Brain microvascular endothelial cell (primary cell): ENCODE measurements at regions not wholly inside any gene's neighbourhood (a gene's known extent, or its start where the extent isn't known, plus 50 kb on each side); places are given as distances from the start of the nearest gene placed in this dataset.

ENCODE experiments used
- DNase-seq: peaks from one replicate; pipeline ENCODE4 v3.0.0-alpha.2; 2020
- H3K27ac ChIP-seq: fragments of 250-450 bp; sonication (Bioruptor Pico); 2 replicates; pipeline ENCODE4 v1.5.1; 2020; ENCODE audit warnings: mild to moderate bottlenecking, moderate library complexity
- H3K27me3 ChIP-seq: fragments of 250-450 bp; sonication (Bioruptor Pico); replicated peaks from 2 replicates; pipeline ENCODE4 v1.5.1; 2020; ENCODE audit warnings: mild to moderate bottlenecking
- H3K36me3 ChIP-seq: fragments of 250-450 bp; sonication (Bioruptor Pico); replicated peaks from 2 replicates; pipeline ENCODE4 v1.5.1; 2020; ENCODE audit warnings: mild to moderate bottlenecking
- H3K4me3 ChIP-seq: 2 replicates; pipeline ENCODE4 v1.5.1; 2011; ENCODE audit warnings: low read depth, mild to moderate bottlenecking, control low read depth, low read length, moderate library complexity
- CTCF ChIP-seq: IDR thresholded peaks from 2 replicates; pipeline ENCODE4 v1.5.1; 2011; ENCODE audit warnings: low read depth, mild to moderate bottlenecking, moderate library complexity, low read length, control low read depth, inconsistent platforms; ENCODE audit errors: missing control alignments
- in situ Hi-C: cut with HindIII; loops from 2 replicates; pipeline ENCODE4 v1.10.0; 2017; ENCODE audit warnings: low sequenced_read_pairs, low pct_ligation_motif_present

- Histone ChIP-seq H3K36me3 (no peaks in the 10 kb centered on the region), H3K4me3 (no peak overlapping the region), H3K27me3 (no peaks in the 10 kb centered on the region), H3K27ac (no peak overlapping the region)
- no peak for DNase-seq
- in situ Hi-C loops = no loop called here
- TF ChIP-seq CTCF = no peak
Measured at GRCh38 chr9:126096340-126096739, 230.3 kb upstream of the MVB12B start.

DNA sequence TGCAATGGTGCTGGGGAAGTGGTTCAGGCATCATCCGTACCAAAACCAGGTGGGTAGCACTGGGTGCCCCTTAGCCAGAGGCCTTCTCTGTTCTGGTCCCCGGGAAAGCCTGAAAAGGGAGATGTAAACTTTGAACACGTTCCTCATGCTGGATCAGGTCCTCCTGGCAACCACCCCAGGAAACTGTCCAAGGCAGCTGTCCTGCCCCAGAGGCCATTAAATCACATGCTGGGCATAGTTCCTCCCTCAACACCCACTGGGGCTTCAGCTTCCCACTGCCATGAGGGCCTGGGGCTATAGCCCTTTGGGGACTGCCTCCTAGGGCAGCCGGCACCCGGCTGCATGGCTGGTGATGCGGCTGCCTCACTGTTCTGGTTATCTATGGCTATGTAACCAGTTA is 228.9 kb upstream of the MVB12B start:
- no peak for DNase-seq
- Histone ChIP-seq H3K27ac (no peak overlapping the region), H3K27me3 (no peaks in the 10 kb centered on the region), H3K36me3 (no peaks in the 10 kb centered on the region), H3K4me3 (no peak overlapping the region)
- no peak for TF ChIP-seq CTCF
- in situ Hi-C loops = no loop called here

DNA sequence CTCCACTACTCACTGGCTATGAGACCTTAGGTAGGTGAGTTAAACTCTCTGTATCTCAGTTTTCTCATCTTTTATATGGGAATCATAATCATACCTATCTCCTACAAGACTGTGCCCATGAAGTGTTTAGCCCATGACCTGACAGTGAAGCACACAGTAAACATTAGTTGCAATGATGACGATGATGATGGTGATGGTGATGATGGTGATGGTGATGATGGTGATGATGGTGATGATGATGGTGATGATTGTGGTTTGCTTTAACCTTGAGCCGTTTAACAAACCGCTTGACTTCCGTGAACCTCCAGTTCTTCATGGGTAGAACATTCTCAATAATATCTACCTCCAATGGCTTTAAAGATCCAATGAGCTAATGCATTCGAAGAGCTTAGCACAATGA is 220.2 kb upstream of the MVB12B start:
- no peak for DNase-seq
- TF ChIP-seq CTCF = no peak
- Histone ChIP-seq H3K27me3 (no peaks in the 10 kb centered on the region), H3K27ac (no peak overlapping the region), H3K36me3 (no peaks in the 10 kb centered on the region), H3K4me3 (no peak overlapping the region)
- in situ Hi-C loops = no loop called here

DNA sequence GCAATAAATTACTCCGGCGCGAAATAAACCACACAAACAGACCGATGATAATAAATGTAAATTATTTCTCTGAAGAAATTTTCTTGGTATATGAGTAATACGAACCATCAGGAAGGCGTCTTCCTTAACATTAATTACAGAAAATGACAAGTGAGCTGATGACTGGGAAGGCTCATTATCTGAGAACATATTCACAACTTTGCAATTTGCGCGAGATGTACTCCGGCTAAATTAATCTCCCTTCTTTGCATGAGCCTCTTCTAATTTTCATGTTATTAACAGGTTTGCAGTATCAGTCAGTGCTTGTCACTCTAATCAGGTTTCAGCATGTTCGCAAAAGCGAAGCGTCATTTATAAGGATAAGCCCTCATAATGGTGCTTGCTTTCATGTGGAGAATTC is 218.9 kb upstream of the MVB12B start:
- no peak for TF ChIP-seq CTCF
- in situ Hi-C loops = no loop called here
- no peak for DNase-seq
- Histone ChIP-seq H3K27me3 (no peaks in the 10 kb centered on the region), H3K36me3 (no peaks in the 10 kb centered on the region), H3K27ac (no peak overlapping the region), H3K4me3 (no peak overlapping the region)

DNA sequence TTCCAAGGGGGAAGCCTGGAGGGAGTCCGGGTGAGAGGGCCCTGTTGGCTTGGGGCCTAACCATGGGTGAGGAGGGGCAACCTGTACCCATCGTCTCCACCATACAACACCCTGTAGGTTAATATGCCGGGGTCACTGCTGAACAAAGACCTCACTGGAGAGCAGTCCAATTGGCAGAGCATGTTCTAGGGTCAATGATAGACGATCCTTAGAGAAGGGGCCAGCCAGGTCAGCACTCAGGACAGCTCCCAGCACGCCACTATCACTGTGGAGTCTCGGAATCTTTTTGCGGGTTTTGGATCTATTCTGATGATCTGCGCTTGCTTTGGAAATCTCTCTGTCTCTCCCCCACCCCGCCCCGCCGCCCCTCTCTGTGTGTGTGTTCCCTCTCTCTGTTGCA is 218.4 kb upstream of the MVB12B start:
- no peak overlapping the region for H3K4me3 ChIP-seq
- no peaks in the 10 kb centered on the region for H3K27me3 ChIP-seq
- no peaks in the 10 kb centered on the region for H3K36me3 ChIP-seq
- peak; percentile 4 for DNase-seq
- in situ Hi-C loops = no loop called here
- H3K27ac ChIP-seq = no peak overlapping the region
- TF ChIP-seq CTCF = no peak

- no peak overlapping the region for H3K4me3 ChIP-seq
- no peaks in the 10 kb centered on the region for H3K36me3 ChIP-seq
- in situ Hi-C loops = no loop called here
- DNase-seq = no peak
- H3K27me3 ChIP-seq = no peaks in the 10 kb centered on the region
- H3K27ac ChIP-seq = no peak overlapping the region
- TF ChIP-seq CTCF = no peak
Measured at GRCh38 chr9:126109575-126109974, 217.1 kb upstream of the MVB12B start.
